GM21717 (cell line): ENCODE measurements at regions not wholly inside any gene's neighbourhood (a gene's known extent, or its start where the extent isn't known, plus 50 kb on each side); places are given as distances from the start of the nearest gene placed in this dataset.
"Not testable (repeated sequence)": the region's sequence is repeated elsewhere in the genome, so short reads cannot be mapped to it uniquely, and the experiment has no call there.

Experiments
- ATAC-seq: cut with Tn5 transposase; IDR thresholded peaks from one replicate; pipeline ENCODE4 v1.9.1; 2021; ENCODE audit warnings: mild to moderate bottlenecking, moderate library complexity; ENCODE audit not compliant: unreplicated experiment

DNA sequence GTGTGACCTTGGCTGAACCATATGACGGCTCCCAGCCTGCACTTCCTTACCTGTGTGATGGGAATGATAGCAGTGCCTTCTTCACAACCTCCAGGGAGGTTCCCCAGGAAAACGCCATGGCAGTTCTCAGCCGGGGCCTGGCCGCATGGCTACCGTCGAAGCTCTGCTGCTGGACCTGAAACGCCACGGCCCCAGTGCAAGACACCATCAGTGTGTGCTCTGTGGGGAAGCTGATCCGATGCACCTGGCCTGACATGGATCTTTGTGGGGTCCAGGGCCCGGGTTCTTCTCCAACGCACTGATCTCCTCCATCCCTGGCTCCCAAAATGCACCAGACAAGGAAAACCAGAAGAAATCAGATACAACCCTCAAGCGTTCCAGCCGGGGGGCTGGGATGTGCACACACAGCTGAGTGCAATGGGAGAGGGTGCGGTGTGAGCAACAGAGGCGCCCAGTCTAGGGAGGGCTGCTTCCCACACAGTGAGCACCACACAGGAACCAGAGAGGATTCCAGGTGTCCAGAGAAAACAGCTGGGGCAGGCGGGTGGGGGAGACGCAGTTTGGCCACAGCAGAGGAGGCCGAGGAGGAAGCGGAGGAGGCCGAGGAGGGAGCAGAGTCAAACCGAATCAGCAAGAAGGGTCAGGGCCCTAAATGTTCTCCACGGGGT lies 54.3 kb upstream of the ZNF469 start:
- no peak for ATAC-seq

GRCh38 chr16:88329726-88330700 lies 52.7 kb upstream of the ZNF469 start:
- no peak for ATAC-seq

DNA sequence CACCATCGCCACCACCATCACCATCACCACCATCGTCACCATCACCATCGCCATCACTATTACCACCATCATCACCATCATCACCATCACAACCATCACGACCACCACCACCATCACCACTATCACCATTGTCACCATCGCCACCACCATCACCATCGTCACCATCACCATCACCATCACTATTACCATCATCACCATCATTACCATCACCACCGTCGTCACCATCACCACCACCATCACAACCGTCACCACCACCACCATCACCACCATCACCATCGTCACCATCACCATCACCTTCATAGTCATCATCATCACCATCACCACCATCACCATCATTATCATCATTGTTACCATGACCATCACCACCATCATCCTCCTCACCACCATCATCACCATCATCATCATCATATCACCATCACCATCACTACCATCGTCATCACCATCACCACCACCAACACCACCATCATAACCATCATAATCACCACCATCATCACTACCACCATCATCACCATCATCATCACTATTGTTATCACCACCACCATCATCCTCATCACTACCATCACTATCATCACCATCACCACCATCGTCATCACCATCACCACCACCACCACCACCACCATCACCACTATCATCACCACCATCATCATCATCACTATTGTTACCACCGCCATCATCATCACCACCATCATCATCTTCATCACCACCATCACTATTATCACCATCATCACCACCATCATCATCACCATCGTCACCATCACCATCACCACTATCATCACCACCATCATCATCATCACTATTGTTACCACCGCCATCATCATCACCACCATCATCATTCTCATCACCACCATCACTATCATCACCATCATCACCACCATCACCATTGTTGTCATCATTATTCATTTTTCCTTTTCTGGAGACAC lies 51.5 kb upstream of the ZNF469 start:
- ATAC-seq = no peak

- no peak for ATAC-seq
Measured at GRCh38 chr16:88331989-88332920, 50.5 kb upstream of the ZNF469 start.

GRCh38 chr16:88332921-88333825 lies 49.6 kb upstream of the ZNF469 start:
- not testable (repeated sequence) for ATAC-seq
